GM23248 (cell line): ENCODE measurements at regions not wholly inside any gene's neighbourhood (a gene's known extent, or its start where the extent isn't known, plus 50 kb on each side); places are given as distances from the start of the nearest gene placed in this dataset.

ENCODE experiments used
- DNase-seq: peaks from one replicate; pipeline ENCODE4 v3.0.0-alpha.2; 2015
- H2AFZ ChIP-seq: fragments of 200-600 bp; sonication (generic); 2 replicates; pipeline ENCODE4 v1.6.1; 2016; ENCODE audit warnings: antibody characterized with exemption
- H3F3A ChIP-seq: fragments of 200-600 bp; sonication (generic); 2 replicates; pipeline ENCODE4 v1.6.1; 2016; ENCODE audit warnings: mild to moderate bottlenecking, antibody characterized with exemption, mixed run types; ENCODE audit not compliant: insufficient read depth
- H3K27ac ChIP-seq: fragments of 200-600 bp; sonication (generic); 2 replicates; pipeline ENCODE4 v1.5.1; 2016; ENCODE audit warnings: mild to moderate bottlenecking
- H3K27me3 ChIP-seq: fragments of 200-600 bp; sonication (generic); replicated peaks from 2 replicates; pipeline ENCODE4 v1.6.1; 2016; ENCODE audit warnings: mild to moderate bottlenecking; ENCODE audit not compliant: insufficient read depth
- H3K36me3 ChIP-seq: fragments of 200-600 bp; sonication (generic); 2 replicates; pipeline ENCODE4 v1.6.1; 2016; ENCODE audit warnings: low read depth, mild to moderate bottlenecking
- H3K4me1 ChIP-seq: fragments of 200-600 bp; sonication (generic); 2 replicates; pipeline ENCODE4 v1.6.1; 2016; ENCODE audit warnings: mild to moderate bottlenecking; ENCODE audit not compliant: insufficient read depth
- H3K4me2 ChIP-seq: fragments of 200-600 bp; sonication (generic); one replicate; pipeline ENCODE4 v1.6.1; 2016; ENCODE audit warnings: mild to moderate bottlenecking; ENCODE audit not compliant: unreplicated experiment
- H3K4me3 ChIP-seq: fragments of 200-600 bp; sonication (generic); 2 replicates; pipeline ENCODE4 v1.5.1; 2016; ENCODE audit warnings: mild to moderate bottlenecking
- H3K79me2 ChIP-seq: fragments of 200-600 bp; sonication (generic); 2 replicates; pipeline ENCODE4 v1.6.1; 2016; ENCODE audit warnings: mild to moderate bottlenecking; ENCODE audit not compliant: insufficient read depth
- H3K9ac ChIP-seq: fragments of 200-600 bp; sonication (generic); 2 replicates; pipeline ENCODE4 v1.6.1; 2016; ENCODE audit warnings: mild to moderate bottlenecking
- H3K9me2 ChIP-seq: fragments of 200-600 bp; sonication (generic); 2 replicates; pipeline ENCODE4 v1.6.1; 2016; ENCODE audit warnings: mixed run types, mild to moderate bottlenecking, moderate library complexity; ENCODE audit not compliant: insufficient read depth
- H3K9me3 ChIP-seq: fragments of 200-600 bp; sonication (generic); one replicate; pipeline ENCODE4 v1.6.1; 2017; ENCODE audit warnings: low read depth
- H4K20me1 ChIP-seq: fragments of 200-600 bp; sonication (generic); 2 replicates; pipeline ENCODE4 v1.6.0; 2016; ENCODE audit not compliant: insufficient read depth
- EZH2 ChIP-seq: fragments of 200-600 bp; sonication (generic); IDR thresholded peaks from 2 replicates; pipeline ENCODE4 v1.6.1; 2018; ENCODE audit warnings: antibody characterized with exemption, mild to moderate bottlenecking; ENCODE audit not compliant: insufficient read depth, poor library complexity, severe bottlenecking
- EZH2phosphoT487 ChIP-seq: fragments of 200-600 bp; sonication (generic); IDR thresholded peaks from 2 replicates; pipeline ENCODE4 v1.6.1; 2018; ENCODE audit warnings: antibody characterized with exemption, moderate library complexity, mild to moderate bottlenecking, low read depth; ENCODE audit not compliant: insufficient read depth
- WGBS, 2 experiments: methylation state at CpG; one replicate each; pipeline ENCODE4 v1.1.6; 2015 to 2017; ENCODE audit warnings: low lambda C conversion rate in 2 of 2, low coverage in 1 of 2; ENCODE audit errors: missing lambda C conversion rate in 2 of 2; 5-methylcytosine and 5-hydroxymethylcytosine counted together
- in situ Hi-C: fragments of 300-500 bp; cut with MboI; formaldehyde crosslinking; loops from 2 replicates; pipeline ENCODE4 v1.15.0; 2020

DNA sequence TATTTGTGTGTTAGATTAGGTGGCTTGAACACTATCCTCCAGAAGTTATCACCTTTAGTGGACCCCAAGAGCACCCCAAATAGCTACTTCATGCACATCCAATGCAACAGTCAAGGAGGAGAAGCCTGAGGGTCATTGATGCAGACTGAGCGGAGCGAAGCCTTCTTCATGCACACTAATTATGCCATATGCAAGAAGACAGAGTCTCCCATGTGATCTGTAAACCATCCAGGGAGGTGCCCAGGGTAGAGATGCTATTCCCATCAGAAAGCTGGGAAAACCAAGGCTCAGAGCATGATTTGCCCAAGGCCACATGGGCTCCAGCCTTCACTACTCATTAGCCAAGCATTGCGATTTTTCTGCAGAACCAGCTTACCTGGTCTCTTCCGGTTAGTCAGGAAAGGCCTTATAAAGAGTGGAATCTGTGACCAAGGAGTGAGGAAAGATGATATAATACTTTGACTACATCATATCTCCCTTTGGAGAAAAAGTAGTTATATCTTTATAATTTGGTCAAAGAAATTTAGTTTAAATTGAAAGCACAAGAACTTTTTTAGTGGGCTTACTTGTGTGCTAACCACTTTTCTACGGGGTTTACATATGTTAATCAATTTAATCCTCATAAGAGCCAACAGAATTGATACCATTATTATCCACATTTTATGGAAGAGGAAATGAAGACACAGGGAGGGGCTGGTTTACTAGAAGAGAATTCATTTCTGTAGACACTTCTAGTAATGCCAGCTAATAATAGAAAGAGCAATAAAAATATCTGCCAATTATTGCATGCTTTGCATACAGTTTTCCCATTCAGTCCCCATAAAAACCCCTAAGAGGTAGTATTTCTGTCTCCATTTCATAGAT lies 220.0 kb downstream of the ESM1 start:
- WGBS, 2 experiments, result 84 to 90% methylated on average over 5 of the region's 5 CpGs
- no peaks in the 10 kb centered on the region for H3K9me2 ChIP-seq
- in situ Hi-C loops, result no loop called here
- H3K4me3 ChIP-seq, result no peak overlapping the region
- H3K4me1 ChIP-seq, result peaks cover 25% of the 10 kb centered on the region
- H3K9ac ChIP-seq, result no peak overlapping the region
- H3K36me3 ChIP-seq, result no peaks in the 10 kb centered on the region
- no peak overlapping the region for H3K4me2 ChIP-seq
- no peak for DNase-seq
- no peak for TF ChIP-seq EZH2
- no peak for TF ChIP-seq EZH2phosphoT487
- H3K27me3 ChIP-seq, result no peaks in the 10 kb centered on the region
- peaks cover 23% of the 10 kb centered on the region for H3F3A ChIP-seq
- H4K20me1 ChIP-seq, result no peaks in the 10 kb centered on the region
- no peaks in the 10 kb centered on the region for H3K9me3 ChIP-seq
- no peaks in the 10 kb centered on the region for H3K79me2 ChIP-seq
- H3K27ac ChIP-seq, result no peak overlapping the region
- H2AFZ ChIP-seq, result no peak overlapping the region

DNA sequence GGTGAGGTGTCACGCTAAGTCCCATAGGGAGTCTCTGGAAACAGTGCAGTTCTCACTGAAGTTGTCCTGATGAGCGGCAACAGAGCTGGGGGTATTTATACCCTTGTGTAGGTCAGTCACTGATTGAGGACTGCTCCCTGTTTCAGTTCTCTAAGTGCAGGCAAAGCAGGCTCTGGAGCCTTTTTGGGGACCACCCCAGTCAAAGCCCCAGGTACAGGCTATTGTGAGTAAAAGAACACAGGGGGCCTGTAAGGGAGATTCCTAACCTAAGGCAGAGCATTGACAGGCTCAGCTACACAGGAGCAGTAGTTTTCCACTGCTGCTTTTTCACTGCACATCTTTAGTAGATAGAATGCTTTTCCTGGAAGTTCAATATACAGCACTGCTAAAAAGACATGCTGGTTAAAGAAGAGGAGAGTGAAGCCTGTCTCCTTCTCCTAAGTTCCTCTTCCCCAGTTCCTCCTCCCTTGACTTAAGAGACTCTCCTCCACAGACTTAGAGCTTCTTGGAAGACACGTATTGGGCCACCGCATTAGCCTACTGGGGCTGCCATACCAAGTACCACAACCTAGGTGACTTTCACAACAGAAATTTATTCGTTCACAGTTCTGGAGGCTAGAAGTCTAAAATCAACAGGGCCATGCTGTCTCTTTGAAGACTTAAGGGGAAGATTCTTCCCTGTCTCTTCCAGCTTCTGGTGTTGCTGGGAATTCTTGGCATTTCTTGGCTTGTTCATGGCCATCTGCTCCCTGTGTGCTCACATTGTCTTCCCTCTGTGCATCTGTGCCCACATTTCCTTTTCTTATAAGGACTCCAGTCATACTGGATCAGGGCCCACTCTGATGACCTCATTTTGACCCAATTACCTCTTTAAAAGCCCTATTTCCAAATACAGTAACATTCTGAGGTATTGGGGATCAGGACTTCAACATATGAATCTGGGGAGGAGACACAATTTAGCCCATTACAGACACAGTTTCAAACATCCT lies 221.0 kb downstream of the ESM1 start:
- H3K27ac ChIP-seq, result no peak overlapping the region
- in situ Hi-C loops, result no loop called here
- TF ChIP-seq EZH2, result no peak
- TF ChIP-seq EZH2phosphoT487, result no peak

DNA sequence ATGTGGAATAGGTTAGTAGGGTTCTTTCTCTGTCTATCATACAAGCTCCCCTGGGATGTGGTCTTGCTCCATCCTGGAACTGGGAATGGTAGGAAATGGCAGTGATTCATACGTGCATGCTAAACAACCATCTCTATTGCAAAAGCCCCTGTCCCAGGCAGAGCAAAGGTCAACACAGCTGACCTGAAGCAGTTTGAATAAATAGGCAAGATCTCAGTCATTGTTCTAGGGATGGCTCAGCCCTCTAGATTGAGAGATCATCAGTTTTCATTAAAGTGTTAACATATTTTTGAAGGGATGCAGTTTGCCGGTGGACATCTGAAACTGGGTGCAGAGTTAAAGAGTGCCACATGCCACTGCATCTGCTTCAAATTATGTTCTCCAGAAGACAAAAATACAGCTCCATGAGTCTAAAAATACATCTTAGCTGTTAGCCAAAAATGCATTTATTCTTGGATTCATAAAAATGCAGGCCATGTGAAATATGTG lies 224.1 kb downstream of the ESM1 start:
- in situ Hi-C loops, result no loop called here
- Histone ChIP-seq H3K9me3 (no peaks in the 10 kb centered on the region), H3K9me2 (no peaks in the 10 kb centered on the region), H3K27me3 (no peaks in the 10 kb centered on the region), H3K9ac (peak overlapping the region; percentile 44; the same call in 1 of the 2 replicates), H3K27ac (peak overlapping the region; percentile 85), H3K36me3 (no peaks in the 10 kb centered on the region), H3F3A (peaks cover 34% of the 10 kb centered on the region), H3K79me2 (no peaks in the 10 kb centered on the region), H3K4me3 (no peak overlapping the region), H3K4me2 (peak overlapping the region; percentile 52), H2AFZ (no peak overlapping the region), H4K20me1 (no peaks in the 10 kb centered on the region), H3K4me1 (peaks cover 52% of the 10 kb centered on the region)
- WGBS, 2 experiments, result 0% methylated on average over 2 of the region's 2 CpGs
- peak; percentile 92 for DNase-seq
- TF ChIP-seq EZH2phosphoT487, result peak; percentile 84
- TF ChIP-seq EZH2, result no peak

More for the DNA sequence above, 221.0 kb downstream of the ESM1 start:
- Histone ChIP-seq H3K9me3 (no peaks in the 10 kb centered on the region), H4K20me1 (no peaks in the 10 kb centered on the region), H3K9me2 (no peaks in the 10 kb centered on the region), H3K79me2 (no peaks in the 10 kb centered on the region), H3K4me1 (peaks cover 34% of the 10 kb centered on the region), H3K9ac (no peak overlapping the region), H3K4me2 (no peak overlapping the region), H3K36me3 (no peaks in the 10 kb centered on the region), H3K4me3 (no peak overlapping the region), H2AFZ (no peak overlapping the region), H3K27me3 (no peaks in the 10 kb centered on the region), H3F3A (peaks cover 33% of the 10 kb centered on the region)
- DNase-seq, result peak; percentile 46
- whole genome bisulfite sequencing, 2 experiments, result 97 to 98% methylated on average over 5 of the region's 5 CpGs
